K562 (cell line): ENCODE measurements at regions not wholly inside any gene's neighbourhood (a gene's known extent, or its start where the extent isn't known, plus 50 kb on each side); places are given as distances from the start of the nearest gene placed in this dataset.

ENCODE experiments used
- ATAC-seq: fragments of 200-7000 bp; cut with Tn5 transposase; 3 replicates; pipeline ENCODE4 v1.9.1; 2020; ENCODE audit warnings: moderate library complexity
- BruUV-seq: library from RNA; stranded (reverse); fragments of 400-500 nt; replicated peaks from 2 replicates; lab custom pipeline; 2021; lab: Mats Ljungman, UMichigan
- CTCF ChIA-PET: fragments of 300-600 bp; formaldehyde crosslinking; extraction: SDS; loops from one replicate; lab custom pipeline; 2021; ENCODE audit warnings: low intra/inter-chr PET ratio; lab: Yijun Ruan, JAX
- POLR2A ChIA-PET: fragments of 300-600, 350-650 bp; sonication (Branson Sonifier 250); formaldehyde crosslinking; extraction: SDS; loops from one replicate; lab custom pipeline; 2021; ENCODE audit warnings: antibody characterized with exemption, inconsistent platforms; lab: Yijun Ruan, JAX
- DNase-seq, 4 experiments: peaks; one replicate each; pipeline versions ENCODE4 v3.0.0 to v3.0.0-alpha.2; 2011 to 2018; ENCODE audit warnings: low spot score in 3 of 4, mixed read lengths in 3 of 4; ENCODE audit errors: extremely low read depth in 1 of 4
- FAIRE-seq: peaks from 2 replicates; lab custom pipeline; 2011; peaks lifted over from hg19 to GRCh38; lab: Jason Lieb, UNC
- H2AFZ ChIP-seq: 2 replicates; pipeline ENCODE4 v1.6.0; 2011; ENCODE audit warnings: low read depth, low read length, control low read depth, inconsistent platforms
- H3K27ac ChIP-seq: fragments of 200-600 bp; 3 replicates; pipeline ENCODE4 v1.8.0; 2011; ENCODE audit warnings: low read depth, mild to moderate bottlenecking, control low read depth, inconsistent platforms, low read length, moderate library complexity, mixed read lengths; ENCODE audit errors: extremely low read depth
- H3K27me3 ChIP-seq, 2 experiments: fragments of 300-600 bp in 1 of 2; 2 replicates in 1 of 2; 3 replicates in 1 of 2; pipeline versions ENCODE4 v1.6.0 to v1.8.0; 2011; ENCODE audit warnings: inconsistent platforms in 2 of 2, low read length in 2 of 2, mild to moderate bottlenecking in 1 of 2, mixed read lengths in 1 of 2, moderate library complexity in 1 of 2; ENCODE audit not compliant: control insufficient read depth in 2 of 2, insufficient read depth in 2 of 2
- H3K36me3 ChIP-seq: fragments of 300-600 bp; 3 replicates; pipeline ENCODE4 v1.8.0; 2011; ENCODE audit warnings: mild to moderate bottlenecking, low read length, inconsistent platforms; ENCODE audit not compliant: control insufficient read depth, insufficient read depth
- H3K4me1 ChIP-seq, 2 experiments: fragments of 200-600 bp in 1 of 2; replicated peaks in 1 of 2; 2 replicates in 1 of 2; 3 replicates in 1 of 2; pipeline versions ENCODE4 v1.5.1 to v1.8.0; 2011; ENCODE audit warnings: inconsistent platforms in 2 of 2, low read length in 2 of 2, mild to moderate bottlenecking in 1 of 2, mixed read lengths in 1 of 2, moderate library complexity in 1 of 2; ENCODE audit not compliant: control insufficient read depth in 2 of 2, insufficient read depth in 2 of 2
- H3K4me2 ChIP-seq: 2 replicates; pipeline ENCODE4 v1.6.1; 2011; ENCODE audit warnings: low read length, control low read depth, inconsistent platforms, mixed read lengths; ENCODE audit not compliant: insufficient read depth
- H3K4me3 ChIP-seq: fragments of 200-600 bp; sonication (generic), shearing (Covaris generic); 2 replicates; pipeline ENCODE4 v1.5.1; 2016; ENCODE audit warnings: control low read depth, inconsistent platforms
- H3K79me2 ChIP-seq: fragments of 200-600 bp; 3 replicates; pipeline ENCODE4 v1.8.0; 2011; ENCODE audit warnings: low read length, inconsistent platforms; ENCODE audit not compliant: control insufficient read depth, insufficient read depth
- H3K9ac ChIP-seq, 2 experiments: 2 replicates each; pipeline versions ENCODE4 v1.6.0 to v1.6.1; 2011; ENCODE audit warnings: low read depth in 2 of 2, low read length in 2 of 2, control low read depth in 1 of 2, inconsistent platforms in 1 of 2, mild to moderate bottlenecking in 1 of 2, mixed read lengths in 1 of 2; ENCODE audit not compliant: insufficient read depth in 1 of 2
- H3K9me1 ChIP-seq: one replicate; pipeline ENCODE4 v1.6.0; 2011; ENCODE audit warnings: inconsistent platforms, mild to moderate bottlenecking, low read length, moderate library complexity; ENCODE audit not compliant: control insufficient read depth, insufficient read depth
- H3K9me3 ChIP-seq: replicated peaks from 2 replicates; pipeline ENCODE4 v1.5.1; 2011; ENCODE audit warnings: low read depth, low read length, inconsistent platforms; ENCODE audit not compliant: control insufficient read depth, insufficient read depth
- H4K20me1 ChIP-seq: replicated peaks from 2 replicates; pipeline ENCODE4 v1.6.1; 2011; ENCODE audit warnings: low read length, inconsistent platforms, mixed read lengths; ENCODE audit not compliant: control insufficient read depth, insufficient read depth
- BRD4 ChIP-seq: fragments of 200-600 bp; sonication (generic); IDR thresholded peaks from 2 replicates; pipeline ENCODE4 v1.6.1; 2017; ENCODE audit warnings: inconsistent platforms
- E2F3 ChIP-seq: fragments of 250-450 bp; sonication (Bioruptor Pico); IDR thresholded peaks from 2 replicates; pipeline ENCODE4 v1.4.0; 2020; ENCODE audit warnings: mild to moderate bottlenecking
- FOXK1 ChIP-seq: sonication (generic); formaldehyde crosslinking; IDR thresholded peaks from 2 replicates; pipeline ENCODE4 v1.8.0; 2022; ENCODE audit warnings: missing genetic modification reagents, mild to moderate bottlenecking, borderline replicate concordance
- HIVEP1 ChIP-seq: fragments of 250-450 bp; sonication (Bioruptor Pico); IDR thresholded peaks from 2 replicates; pipeline ENCODE4 v1.4.0; 2020; ENCODE audit warnings: mild to moderate bottlenecking
- KAT7 ChIP-seq: sonication (generic); formaldehyde crosslinking; IDR thresholded peaks from 2 replicates; pipeline ENCODE4 v1.8.0; 2022; ENCODE audit warnings: missing genetic modification reagents, mild to moderate bottlenecking, borderline replicate concordance
- KLF10 ChIP-seq: fragments of 250-450 bp; sonication (Bioruptor Pico); IDR thresholded peaks from 2 replicates; pipeline ENCODE4 v1.6.1; 2021; ENCODE audit warnings: matching md5 sums
- KLF16 ChIP-seq: IDR thresholded peaks from 2 replicates; pipeline ENCODE4 v1.6.1; 2016; ENCODE audit warnings: antibody characterized with exemption
- MTA3 ChIP-seq: fragments of 450-650 bp; formaldehyde crosslinking; IDR thresholded peaks from 2 replicates; pipeline ENCODE4 v1.6.1; 2017; ENCODE audit warnings: mild to moderate bottlenecking, borderline replicate concordance
- NFIC ChIP-seq: fragments of 450-650 bp; IDR thresholded peaks from 2 replicates; pipeline ENCODE4 v1.6.1; 2017; ENCODE audit warnings: mild to moderate bottlenecking, inconsistent platforms
- POLR2A ChIP-seq: fragments of 450-650 bp; conservative IDR thresholded peaks from 2 replicates; pipeline ENCODE4 v1.6.1; 2016
- SMC3 ChIP-seq: conservative IDR thresholded peaks from 2 replicates; pipeline ENCODE4 v1.6.1; 2011; ENCODE audit warnings: low read depth, low read length, improper control_type of control experiment; ENCODE audit not compliant: insufficient read depth
- SNRNP70 ChIP-seq: fragments of 200-400 bp; formaldehyde crosslinking; optimal IDR thresholded peaks from 2 replicates; pipeline ENCODE3; 2017; ENCODE audit warnings: low read depth, low read length
- TAF15 ChIP-seq: fragments of 200-400 bp; formaldehyde crosslinking; IDR thresholded peaks from 2 replicates; pipeline ENCODE4 v1.6.1; 2017; ENCODE audit warnings: mild to moderate bottlenecking, low read depth, low read length, moderate library complexity
- ZFX ChIP-seq: sonication (generic); formaldehyde crosslinking; IDR thresholded peaks from 2 replicates; pipeline ENCODE4 v1.8.0; 2022; ENCODE audit warnings: mild to moderate bottlenecking, missing genetic modification reagents, moderate library complexity
- ZNF347 ChIP-seq: fragments of 450-650 bp; formaldehyde crosslinking; IDR thresholded peaks from 2 replicates; pipeline ENCODE4 v1.4.0; 2020; ENCODE audit warnings: low read depth, mild to moderate bottlenecking, moderate library complexity
- ZNF639 ChIP-seq, 2 experiments: fragments of 200-800 bp in 1 of 2; sonication (Bioruptor generic) in 1 of 2; sonication (generic) in 1 of 2; formaldehyde crosslinking in 1 of 2; IDR thresholded peaks in 1 of 2; conservative IDR thresholded peaks in 1 of 2; 2 replicates each; pipeline versions ENCODE4 v1.5.0 to v1.6.1; 2016 to 2020; ENCODE audit warnings: missing compliant biosample characterization in 1 of 2, missing genetic modification characterization in 1 of 2, missing genetic modification reagents in 1 of 2
- ZNF655 ChIP-seq: fragments of 250-450 bp; sonication (Bioruptor Pico); IDR thresholded peaks from 2 replicates; pipeline ENCODE4 v1.5.0; 2021
- ZNF764 ChIP-seq: fragments of 250-450 bp; sonication (Bioruptor Pico); IDR thresholded peaks from 2 replicates; pipeline ENCODE4 v1.4.0; 2020; ENCODE audit warnings: low read depth, mild to moderate bottlenecking, moderate library complexity
- ZNF79 ChIP-seq: fragments of 250-450 bp; sonication (Bioruptor Pico); IDR thresholded peaks from 2 replicates; pipeline ENCODE4 v1.4.0; 2020; ENCODE audit warnings: low read depth, mild to moderate bottlenecking, moderate library complexity
- WGBS: fragments of 100-300 bp; shearing (Covaris generic); methylation state at CpG from one replicate; pipeline ENCODE4 v1.1.6; 2016; ENCODE audit warnings: low coverage, mixed read lengths; ENCODE audit not compliant: insufficient coverage; ENCODE audit errors: missing lambda C conversion rate; 5-methylcytosine and 5-hydroxymethylcytosine counted together
- in situ Hi-C: fragments of 300-500 bp; cut with MboI; formaldehyde crosslinking; loops from 4 replicates; pipeline ENCODE4 v1.15.0; 2018; ENCODE audit warnings: inconsistent platforms, mixed read lengths
- intact Hi-C: fragments of 100-400 bp; cut with micrococcal nuclease; formaldehyde crosslinking; loops from 2 replicates; pipeline ENCODE4 v1.14.2; 2022
- TF ChIP-seq, protein P1 (sequence below): fragments of 450-650 bp; formaldehyde crosslinking; IDR thresholded peaks from 2 replicates; pipeline ENCODE4 v1.4.0; 2020; ENCODE audit warnings: mild to moderate bottlenecking, moderate library complexity

DNA sequence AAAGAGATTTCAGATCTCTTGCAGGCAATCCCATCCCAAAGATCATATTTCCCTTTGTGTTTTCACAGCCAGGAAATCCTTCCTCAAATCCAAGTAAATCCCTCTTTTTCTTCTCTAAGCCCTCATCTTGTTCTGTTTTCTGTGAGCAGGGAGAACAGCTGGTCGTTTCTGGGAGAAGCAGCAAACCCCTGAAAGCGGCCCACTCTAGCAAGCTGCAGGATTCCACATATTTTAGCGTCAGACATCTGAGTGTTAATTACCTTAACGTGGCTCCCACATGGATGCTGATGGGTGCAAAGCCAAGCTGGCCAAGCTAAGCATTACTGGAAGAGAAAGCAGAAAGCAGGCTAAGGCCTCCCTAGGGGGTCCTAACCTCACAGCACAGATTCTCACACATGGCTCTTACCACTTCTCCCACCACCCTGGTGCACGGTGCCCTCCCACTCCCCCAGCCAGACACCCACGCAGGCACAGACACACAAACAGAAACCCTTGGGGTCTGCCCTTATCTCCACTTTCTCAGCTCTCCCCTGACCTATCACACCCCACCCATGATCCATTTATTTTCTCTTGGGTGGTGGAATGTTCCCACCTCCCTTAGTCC, 551.0 kb upstream of the AUTS2 start:
- Histone ChIP-seq H3K4me3 (no peak overlapping the region), H3K9ac (no peak overlapping the region), H3K27me3 (no peaks in the 10 kb centered on the region), H4K20me1 (no peaks in the 10 kb centered on the region), H3K9me1 (no peaks in the 10 kb centered on the region), H2AFZ (no peak overlapping the region), H3K9me3 (no peaks in the 10 kb centered on the region), H3K4me2 (no peak overlapping the region), H3K79me2 (no peaks in the 10 kb centered on the region), H3K36me3 (no peaks in the 10 kb centered on the region), H3K4me1 (no peaks in the 10 kb centered on the region), H3K27ac (no peak overlapping the region)
- POLR2A ChIA-PET, result interaction anchor here (0.7 kb wide), 1 partner anchor 720 kb away, joined by 3 read pairs; no protein-coding TSS in a partner anchor
- intact Hi-C loops (no loop called here), in situ Hi-C loops (no loop called here)
- TF ChIP-seq ZNF655 (CRISPR knock-in tag), result no peak
- TF ChIP-seq ZNF764, result no peak
- no peak for TF ChIP-seq SMC3
- TF ChIP-seq KAT7, result no peak
- TF ChIP-seq E2F3, result no peak
- no peak for TF ChIP-seq FOXK1
- no peak for TF ChIP-seq HIVEP1 (CRISPR knock-in tag)
- no peak for TF ChIP-seq ZFX (CRISPR knock-in tag)
- TF ChIP-seq KLF10 (CRISPR knock-in tag), result no peak
- TF ChIP-seq ZNF79 (CRISPR knock-in tag), result no peak
- no peak for TF ChIP-seq BRD4
- no peak for TF ChIP-seq NFIC
- no peak for TF ChIP-seq SNRNP70
- no peak for TF ChIP-seq ZNF639 (CRISPR knock-in tag; conservative IDR thresholded peaks at IDR 0.05 in 1 of 2, IDR thresholded peaks at IDR 0.05 in 1 of 2)
- no peak for TF ChIP-seq POLR2A
- TF ChIP-seq MTA3, result no peak
- TF ChIP-seq, protein P1, sequence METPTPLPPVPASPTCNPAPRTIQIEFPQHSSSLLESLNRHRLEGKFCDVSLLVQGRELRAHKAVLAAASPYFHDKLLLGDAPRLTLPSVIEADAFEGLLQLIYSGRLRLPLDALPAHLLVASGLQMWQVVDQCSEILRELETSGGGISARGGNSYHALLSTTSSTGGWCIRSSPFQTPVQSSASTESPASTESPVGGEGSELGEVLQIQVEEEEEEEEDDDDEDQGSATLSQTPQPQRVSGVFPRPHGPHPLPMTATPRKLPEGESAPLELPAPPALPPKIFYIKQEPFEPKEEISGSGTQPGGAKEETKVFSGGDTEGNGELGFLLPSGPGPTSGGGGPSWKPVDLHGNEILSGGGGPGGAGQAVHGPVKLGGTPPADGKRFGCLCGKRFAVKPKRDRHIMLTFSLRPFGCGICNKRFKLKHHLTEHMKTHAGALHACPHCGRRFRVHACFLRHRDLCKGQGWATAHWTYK (CRISPR knock-in tag), result no peak
- TF ChIP-seq TAF15, result no peak
- TF ChIP-seq ZNF347 (CRISPR knock-in tag), result no peak
- TF ChIP-seq KLF16, result no peak
- CTCF ChIA-PET, result no interaction called here
- ATAC-seq (no peak), DNase-seq (no peak), FAIRE-seq (no peak)
- BruUV-seq, result no TSS peak
- WGBS, result 1% methylated on average over 6 of the region's 6 CpGs
